Fibroblast of pulmonary artery (primary cell): ENCODE measurements at regions not wholly inside any gene's neighbourhood (a gene's known extent, or its start where the extent isn't known, plus 50 kb on each side); places are given as distances from the start of the nearest gene placed in this dataset.
"Not testable (repeated sequence)": the region's sequence is repeated elsewhere in the genome, so short reads cannot be mapped to it uniquely, and the experiment has no call there.

Source experiments
- DNase-seq: peaks from one replicate; pipeline ENCODE4 v3.0.0-alpha.2; 2010; ENCODE audit warnings: low read depth
- H3K4me3 ChIP-seq: replicated peaks from 2 replicates; pipeline ENCODE4 v1.5.1; 2011; ENCODE audit warnings: low read depth, mild to moderate bottlenecking, control low read depth, low read length, moderate library complexity
- TF ChIP-seq, protein P1 (sequence below): IDR thresholded peaks from 2 replicates; pipeline ENCODE4 v1.5.1; 2011; ENCODE audit warnings: mild to moderate bottlenecking, control low read depth, low read length, inconsistent platforms; ENCODE audit errors: missing control alignments

DNA sequence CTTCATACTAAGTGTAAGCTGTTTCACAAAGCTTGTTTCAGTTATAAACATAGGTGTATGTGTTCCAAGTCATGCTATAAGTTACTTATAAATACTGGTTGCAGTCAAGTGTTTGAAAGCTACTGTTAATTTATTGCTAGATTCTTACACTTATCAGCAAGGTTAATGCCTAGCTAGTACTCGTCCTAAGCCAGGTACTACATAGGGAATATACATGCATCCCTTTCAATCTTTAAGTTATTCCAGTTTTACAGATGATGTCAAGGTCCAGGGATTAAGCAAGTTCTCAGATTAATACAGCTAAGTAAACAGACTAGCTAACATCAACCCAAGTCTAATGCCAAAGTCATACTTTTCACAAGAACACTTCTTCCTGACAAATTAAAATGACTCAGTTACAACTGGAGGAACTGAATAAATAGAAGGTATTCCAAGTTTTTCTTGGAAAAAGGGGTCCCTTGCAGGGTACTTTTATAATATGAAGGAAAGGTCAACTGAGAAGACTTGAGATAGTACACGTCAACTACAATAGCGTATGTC lies 652.2 kb upstream of the USP24 start:
- TF ChIP-seq, protein P1, sequence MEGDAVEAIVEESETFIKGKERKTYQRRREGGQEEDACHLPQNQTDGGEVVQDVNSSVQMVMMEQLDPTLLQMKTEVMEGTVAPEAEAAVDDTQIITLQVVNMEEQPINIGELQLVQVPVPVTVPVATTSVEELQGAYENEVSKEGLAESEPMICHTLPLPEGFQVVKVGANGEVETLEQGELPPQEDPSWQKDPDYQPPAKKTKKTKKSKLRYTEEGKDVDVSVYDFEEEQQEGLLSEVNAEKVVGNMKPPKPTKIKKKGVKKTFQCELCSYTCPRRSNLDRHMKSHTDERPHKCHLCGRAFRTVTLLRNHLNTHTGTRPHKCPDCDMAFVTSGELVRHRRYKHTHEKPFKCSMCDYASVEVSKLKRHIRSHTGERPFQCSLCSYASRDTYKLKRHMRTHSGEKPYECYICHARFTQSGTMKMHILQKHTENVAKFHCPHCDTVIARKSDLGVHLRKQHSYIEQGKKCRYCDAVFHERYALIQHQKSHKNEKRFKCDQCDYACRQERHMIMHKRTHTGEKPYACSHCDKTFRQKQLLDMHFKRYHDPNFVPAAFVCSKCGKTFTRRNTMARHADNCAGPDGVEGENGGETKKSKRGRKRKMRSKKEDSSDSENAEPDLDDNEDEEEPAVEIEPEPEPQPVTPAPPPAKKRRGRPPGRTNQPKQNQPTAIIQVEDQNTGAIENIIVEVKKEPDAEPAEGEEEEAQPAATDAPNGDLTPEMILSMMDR, result no peak
- DNase-seq, result no peak
- no peak overlapping the region for H3K4me3 ChIP-seq

DNA sequence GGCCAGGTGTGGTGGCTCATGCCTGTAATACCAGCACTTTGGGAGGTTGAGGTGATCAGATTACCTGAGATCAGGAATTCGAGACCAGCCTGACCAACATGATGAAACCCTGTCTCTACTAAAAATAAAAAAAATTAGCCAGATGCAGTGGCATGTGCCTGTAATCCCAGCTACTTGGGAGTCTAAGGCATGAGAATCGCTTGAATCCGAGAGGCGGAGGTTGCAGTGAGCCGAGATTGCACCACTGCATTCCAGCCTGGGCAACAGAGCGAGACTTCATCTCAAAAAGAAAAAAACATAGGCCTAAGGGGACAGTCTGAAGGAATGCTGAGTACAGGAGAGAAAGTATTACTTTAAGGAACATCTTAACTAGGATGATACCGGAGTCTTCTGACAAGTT lies 650.6 kb upstream of the USP24 start:
- not testable (repeated sequence) for H3K4me3 ChIP-seq, DNase-seq

DNA sequence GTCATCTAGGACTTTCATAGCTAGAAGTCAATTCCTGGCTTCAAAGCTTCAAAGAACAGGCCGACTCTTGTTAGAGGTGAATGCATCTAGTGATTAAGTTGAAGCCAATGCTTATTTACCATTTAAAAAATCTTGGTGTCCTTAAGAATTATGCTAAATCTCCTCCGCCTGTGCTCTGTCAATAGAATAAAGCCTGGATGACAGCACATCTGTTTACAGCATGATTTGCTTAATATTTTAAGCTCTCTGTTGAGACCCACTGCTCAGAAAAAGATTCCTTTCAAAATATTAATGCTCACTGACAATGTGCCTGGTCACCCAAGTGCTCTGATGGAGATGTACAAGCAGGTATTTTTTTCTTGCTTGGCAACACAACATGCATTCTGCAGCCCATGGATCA lies 649.1 kb upstream of the USP24 start:
- H3K4me3 ChIP-seq, result no peak overlapping the region
- TF ChIP-seq, protein P1, result no peak
- DNase-seq, result no peak

DNA sequence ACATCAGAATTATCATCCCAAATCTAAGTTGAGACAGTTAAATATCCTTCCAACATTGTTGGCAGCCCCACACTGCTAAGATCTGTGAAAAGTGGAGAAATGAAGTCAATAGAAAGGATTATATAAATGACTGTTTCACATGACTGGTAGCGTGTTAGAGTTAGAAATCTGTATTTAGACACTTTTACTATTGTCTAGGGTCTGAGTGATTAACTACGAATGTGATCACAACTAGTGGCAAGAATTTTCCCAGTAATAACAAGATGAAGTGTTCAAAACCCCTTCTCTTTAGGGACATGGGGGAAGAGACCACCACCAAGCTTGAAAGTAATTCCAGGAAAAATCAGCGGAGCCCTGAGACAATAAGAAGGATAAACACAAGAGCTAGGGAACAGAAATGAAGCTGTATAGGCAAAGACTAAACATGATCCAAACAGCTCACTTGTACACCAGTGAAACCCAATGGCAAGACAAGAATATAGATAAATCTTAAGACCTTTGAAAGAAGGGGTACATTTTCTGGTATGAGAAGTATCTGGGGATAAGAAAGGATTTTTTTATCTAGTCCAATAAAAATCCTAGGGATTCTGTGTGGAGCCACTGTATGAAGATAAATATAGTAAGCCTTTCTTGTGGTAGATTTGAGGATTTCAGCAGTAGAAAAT lies 646.6 kb upstream of the USP24 start:
- TF ChIP-seq, protein P1, result no peak
- no peak for DNase-seq
- no peak overlapping the region for H3K4me3 ChIP-seq

DNA sequence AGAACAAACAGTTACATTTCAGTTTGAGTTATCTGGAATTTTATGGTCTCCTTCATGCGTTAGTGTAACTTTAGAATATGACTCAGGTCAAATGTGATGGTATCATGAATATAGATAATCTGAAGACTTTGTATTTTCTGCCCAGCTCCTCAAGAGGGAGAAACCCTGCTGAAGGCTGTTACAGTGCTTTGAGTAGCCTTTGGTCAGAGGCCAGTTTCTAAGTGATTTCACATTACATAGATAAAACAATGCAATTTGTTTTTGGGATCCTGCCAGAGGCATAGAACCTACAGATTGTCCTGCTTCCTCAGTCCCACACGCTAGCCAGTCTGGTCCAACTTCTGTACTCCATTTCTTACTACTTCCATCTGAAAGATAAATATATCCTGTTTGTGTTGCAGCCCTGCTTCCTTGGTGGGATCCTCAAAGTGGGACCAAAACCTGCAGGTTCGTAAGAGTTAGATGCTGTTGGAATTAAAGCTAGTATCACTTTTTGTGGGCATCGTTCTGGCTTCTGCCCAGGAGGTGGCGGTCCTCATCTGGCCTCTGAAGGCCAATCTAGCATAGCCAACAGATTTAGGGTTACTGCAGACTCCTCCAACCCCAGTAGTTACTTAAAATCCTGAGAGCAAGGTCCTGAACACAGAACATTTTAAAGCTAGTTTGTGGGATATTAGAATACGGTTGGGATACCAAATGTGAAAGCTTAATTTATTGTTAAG lies 645.8 kb upstream of the USP24 start:
- TF ChIP-seq, protein P1, result peak; percentile 0
- DNase-seq, result peak; percentile 88
- H3K4me3 ChIP-seq, result no peak overlapping the region

DNA sequence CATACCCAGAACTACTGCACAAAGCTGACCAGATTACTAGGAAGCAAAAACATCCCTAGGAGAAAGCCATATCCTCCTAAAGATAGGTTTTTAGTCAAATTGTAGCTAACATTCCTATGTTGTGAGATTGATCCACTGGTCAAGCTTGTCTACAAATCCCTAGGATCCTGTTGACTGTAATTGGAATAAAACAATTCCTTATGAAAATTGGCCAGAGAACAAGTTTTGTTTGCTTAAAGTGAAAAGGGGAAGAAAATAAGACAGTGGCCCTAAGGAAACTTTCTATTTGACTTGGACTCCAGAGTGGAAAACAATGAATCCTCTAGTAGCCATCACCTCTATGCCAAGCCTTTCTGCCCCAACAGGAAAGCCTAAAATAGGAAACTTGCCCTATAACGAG lies 645.2 kb upstream of the USP24 start:
- DNase-seq, result no peak
- H3K4me3 ChIP-seq, result no peak overlapping the region
- TF ChIP-seq, protein P1, result no peak

DNA sequence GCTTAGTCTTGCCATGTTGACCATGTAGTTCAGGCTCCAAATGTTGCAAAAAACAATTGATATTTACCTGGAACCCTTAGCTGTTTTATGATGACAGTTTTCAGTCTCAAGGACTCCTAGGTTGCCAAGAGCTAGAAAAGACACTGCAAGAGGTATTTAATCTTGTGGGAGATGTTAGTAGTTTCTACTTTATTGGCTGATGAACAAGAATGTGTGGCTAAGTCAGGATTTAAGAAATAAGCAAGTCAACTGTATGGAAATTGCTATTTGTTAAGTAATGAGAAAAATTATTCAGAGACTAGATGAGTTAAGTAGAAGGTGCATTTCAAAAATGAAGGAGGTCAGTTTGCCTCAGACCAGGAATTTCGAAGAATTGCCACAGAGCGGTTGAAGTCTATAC lies 639.7 kb upstream of the USP24 start:
- TF ChIP-seq, protein P1, result no peak
- DNase-seq, result peak; percentile 36
- H3K4me3 ChIP-seq, result no peak overlapping the region
